ENCODE measurements at regions not wholly inside any gene's neighbourhood (a gene's known extent, or its start where the extent isn't known, plus 50 kb on each side); places are given as distances from the start of the nearest gene placed in this dataset.

DNA sequence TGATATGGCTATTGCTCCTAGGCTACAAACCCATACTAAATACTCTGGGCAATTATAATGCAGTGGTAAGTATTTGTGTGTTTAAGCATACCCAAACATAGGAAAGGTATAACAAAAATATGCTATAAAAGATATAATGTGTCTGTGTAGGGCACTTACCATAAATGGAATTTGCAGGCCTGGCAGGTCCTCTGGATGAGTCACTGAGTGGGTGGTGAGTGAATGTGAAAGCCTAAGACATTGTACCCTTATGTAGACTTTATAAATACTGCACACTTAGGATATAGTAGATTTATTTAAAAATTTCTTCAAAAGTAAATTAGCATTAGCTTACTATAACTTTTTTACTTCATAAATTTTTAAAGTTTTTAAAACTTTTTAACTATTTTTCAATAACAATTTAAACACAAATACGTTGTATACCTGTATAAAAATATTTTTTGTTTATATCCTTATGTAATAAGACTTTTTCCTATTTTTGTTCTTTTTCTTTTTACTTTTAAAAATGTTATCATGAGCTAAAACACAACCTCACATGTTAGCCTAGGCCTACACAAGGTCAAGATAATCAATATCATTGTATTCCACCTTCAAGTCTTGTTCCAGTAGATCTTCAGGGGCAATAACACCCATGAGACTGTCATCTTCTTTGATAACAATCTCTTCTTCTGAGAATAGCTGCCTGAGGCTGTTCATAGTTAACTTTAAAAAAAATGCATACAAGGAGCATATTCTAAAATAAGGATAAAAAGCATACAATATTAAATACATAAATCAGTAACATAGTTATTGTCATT, 306.3 kb upstream of the RGS18 start:
- no peak for DNase-seq

DNA sequence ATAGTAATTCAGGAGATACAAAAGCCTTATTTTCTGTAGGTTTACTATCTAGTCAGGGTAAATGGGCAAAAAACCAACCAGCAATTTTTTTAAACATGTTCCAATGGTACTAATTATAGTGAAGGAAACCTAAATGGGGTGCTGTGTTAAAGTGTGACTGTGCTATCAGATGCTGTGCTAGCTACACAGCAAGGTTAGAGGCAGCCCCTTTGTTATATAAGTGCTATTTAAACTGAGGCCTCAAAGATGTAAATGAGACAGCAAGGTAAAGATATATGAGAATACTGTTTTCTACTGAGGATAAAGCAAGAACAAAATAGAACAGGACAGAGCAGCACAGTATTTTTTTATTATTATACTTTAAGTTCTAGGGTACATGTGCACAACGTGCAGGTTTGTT, 305.4 kb upstream of the RGS18 start:
- DNase-seq, result no peak

DNA sequence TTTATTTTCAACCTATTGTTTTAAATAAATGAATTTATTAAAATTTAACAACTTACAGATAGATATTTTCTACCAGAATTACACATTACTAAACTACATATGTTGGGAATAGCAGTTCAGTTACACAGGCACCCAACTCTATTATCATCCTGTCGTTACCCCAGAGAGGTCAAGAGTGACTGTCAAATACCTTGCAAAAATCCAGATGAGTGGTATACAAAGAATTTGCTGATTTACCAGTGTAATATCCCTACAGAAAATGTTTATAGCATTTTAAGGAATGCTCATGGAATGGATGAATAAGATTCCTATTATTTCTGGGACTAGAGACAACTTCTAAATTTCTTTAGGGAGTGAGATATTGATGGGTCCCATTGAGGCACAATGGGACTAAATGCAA, 300.7 kb upstream of the RGS18 start:
- DNase-seq, result no peak

DNA sequence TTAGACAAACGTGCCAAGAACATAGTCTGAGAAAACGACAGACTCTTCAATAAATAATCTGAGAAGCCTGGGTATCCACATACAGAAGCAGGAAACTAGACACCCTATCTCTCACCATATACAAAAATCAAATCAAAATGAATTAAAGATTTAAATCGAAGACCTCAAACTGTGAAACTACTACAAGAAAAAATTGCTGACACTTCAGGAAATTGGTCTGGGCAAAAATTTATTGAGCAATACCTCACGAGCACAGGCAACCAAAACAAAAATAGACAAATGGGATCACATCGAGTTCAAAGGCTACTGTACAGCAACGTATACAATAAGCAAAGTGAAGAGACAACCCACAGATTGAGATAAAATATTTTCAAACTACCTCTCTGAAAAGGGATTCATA, 292.8 kb upstream of the RGS18 start:
- no peak for DNase-seq

DNA sequence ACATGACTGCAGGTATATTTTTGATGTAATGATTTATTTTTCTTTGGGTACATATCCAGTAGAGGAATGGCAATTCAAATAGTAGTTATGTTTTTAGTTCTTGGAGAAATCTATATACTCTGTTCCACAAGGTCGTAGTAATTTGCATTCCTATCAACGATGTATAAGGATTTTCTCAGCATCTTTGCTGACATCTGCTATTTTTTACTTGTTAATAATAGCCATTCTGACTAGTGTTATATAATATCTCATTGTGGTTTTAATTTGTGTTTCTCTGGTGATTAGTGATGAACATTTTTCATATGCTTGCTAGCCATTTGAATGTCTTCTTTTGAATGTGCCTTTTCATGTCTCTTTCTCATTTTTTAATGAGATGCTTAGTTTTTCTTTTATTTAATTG, 292.1 kb upstream of the RGS18 start:
- DNase-seq, result no peak

DNA sequence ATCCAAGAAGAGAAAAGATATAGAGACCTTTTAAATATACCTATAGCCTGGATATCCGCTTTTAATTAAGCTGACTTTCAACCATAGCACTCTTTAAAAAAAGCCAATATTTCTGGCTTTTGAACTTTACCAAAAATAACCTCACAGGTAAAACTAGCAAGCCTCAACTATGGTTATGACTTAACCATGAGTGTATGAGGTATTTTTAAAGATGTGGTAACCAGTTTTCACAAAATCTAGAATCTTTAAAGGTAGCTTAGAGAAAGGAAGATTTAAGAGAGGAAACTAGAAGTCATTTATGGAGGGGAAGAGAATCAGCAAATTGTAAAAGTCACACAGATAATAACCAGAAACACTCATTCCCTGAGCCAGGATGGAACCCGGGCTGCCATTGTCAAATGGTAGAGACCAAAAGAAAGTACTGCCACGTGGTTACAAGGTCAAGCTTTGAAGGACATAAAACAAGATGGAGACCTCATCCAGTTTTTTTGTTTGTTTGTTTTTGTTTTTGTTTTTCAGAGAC, 288.4 kb upstream of the RGS18 start:
- DNase-seq, result no peak

DNA sequence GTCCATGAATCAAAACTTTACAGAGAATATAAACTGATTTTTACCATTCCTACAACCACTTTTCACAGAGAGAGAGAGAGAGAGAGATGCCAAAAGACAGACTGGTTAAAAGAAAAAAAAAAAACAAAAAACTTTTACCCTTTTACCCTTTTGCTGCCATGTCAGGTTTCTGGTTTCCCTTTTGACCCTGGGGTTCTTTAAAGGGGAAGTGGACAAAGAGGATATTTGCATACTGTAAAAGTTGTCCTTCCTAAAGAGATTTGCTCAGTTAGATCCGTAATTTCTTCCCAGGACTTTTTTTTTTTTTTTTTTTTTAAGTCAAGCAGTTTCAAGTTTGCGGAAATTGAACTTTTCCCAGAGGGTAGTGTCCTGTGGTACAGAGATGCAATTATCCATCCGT, 287.8 kb upstream of the RGS18 start:
- DNase-seq, result no peak

DNA sequence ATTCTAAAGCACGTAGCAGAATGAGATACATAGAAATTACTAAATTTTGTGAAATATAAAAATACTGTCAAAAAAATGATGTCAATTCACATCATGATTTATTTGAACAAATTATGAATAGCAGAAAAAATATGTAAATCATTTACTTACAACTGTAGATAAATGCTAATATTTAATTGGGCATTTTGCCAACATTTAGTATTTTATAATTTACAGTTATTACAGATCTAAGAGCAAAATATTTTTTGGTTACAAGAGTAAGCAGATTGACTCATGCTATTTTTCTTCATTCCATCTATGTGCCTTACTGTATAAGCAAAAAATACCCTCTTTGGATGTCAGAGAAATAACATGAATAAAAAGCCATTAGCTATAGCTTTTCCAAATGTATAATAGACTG, 282.3 kb upstream of the RGS18 start:
- no peak for DNase-seq

DNA sequence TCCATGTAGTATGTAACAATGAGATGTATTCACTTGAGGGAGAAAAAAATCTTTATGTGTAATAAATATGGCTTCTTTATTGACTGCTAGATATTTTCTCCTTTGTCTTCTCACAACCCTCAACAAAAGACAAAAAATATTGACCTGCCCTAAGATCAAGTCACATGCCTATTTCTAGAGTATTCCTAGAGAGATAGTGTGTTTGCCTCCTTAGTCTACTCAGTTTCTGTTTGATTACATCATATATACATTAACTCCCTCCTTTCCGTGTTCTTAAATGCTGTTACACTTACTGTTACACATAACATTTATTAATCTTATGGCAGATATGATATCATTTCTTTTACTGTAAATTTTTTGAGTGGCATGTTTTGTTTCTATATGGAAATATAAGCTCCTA, 281.6 kb upstream of the RGS18 start:
- no peak for DNase-seq

DNA sequence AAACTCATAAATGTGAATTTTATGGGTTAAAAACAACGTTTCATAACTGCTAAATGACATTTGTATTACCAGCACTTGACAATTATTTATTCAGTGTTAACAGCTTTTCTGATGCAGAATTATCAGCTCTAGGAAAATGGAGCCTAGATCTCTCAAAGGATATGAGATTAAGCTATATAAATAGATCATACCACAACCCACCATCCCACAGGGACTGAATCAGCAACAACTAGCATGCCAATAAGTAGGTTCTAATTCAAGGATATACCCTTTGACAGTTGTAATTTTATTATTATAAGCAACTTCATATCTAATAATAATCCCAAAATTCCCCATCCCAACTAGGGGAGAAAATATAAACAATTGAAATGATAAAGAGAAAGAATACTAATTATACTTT, 275.4 kb upstream of the RGS18 start:
- no peak for DNase-seq

DNA sequence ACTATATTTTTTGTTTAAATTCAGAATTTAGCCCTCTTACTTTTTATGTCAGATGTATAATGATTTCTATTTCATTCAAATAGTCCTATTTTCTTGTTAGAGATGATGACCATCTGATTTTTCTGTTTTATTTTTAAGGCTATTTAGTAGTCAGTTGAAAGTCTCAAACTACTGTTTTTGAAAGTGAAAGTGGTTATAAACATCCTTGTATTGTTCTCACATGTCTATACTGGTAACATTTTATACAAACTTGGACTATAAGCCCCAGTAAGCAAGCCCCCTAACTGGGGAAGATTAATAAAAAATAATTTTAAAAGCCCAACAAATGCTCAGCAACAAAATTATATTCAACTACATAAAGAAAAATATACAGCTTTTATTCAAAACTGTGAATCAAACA, 271.3 kb upstream of the RGS18 start:
- no peak for DNase-seq

DNA sequence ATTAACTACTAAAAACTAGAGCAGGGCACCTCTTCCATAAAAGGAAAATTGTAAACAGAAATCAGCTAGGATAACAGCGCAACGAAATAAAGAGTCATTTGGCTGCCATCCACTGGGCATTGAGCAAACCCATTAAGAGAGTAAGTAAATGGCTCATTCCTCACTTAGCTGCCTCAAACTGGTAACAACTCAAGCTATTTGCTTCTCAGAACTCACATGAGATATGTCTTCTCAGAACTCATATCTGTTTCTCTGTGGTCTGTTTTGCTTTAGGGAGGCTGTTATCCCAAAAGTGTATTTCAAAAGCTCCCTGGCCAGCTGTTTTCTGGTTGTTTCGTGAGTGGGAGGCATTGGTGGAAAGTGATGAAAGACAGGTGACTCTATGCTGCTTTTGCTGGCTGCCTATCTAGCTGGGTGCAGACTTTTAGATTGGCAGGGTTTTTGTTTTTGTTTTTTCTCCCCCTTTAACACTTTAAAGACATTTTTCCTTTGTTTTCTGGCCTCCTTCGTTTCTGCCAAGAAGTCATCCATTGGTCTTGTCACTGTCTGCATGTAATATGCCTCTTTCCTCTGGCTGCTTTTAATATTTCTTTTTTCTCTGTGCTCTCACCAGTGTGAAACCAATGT, 269.2 kb upstream of the RGS18 start:
- DNase-seq, result no peak

DNA sequence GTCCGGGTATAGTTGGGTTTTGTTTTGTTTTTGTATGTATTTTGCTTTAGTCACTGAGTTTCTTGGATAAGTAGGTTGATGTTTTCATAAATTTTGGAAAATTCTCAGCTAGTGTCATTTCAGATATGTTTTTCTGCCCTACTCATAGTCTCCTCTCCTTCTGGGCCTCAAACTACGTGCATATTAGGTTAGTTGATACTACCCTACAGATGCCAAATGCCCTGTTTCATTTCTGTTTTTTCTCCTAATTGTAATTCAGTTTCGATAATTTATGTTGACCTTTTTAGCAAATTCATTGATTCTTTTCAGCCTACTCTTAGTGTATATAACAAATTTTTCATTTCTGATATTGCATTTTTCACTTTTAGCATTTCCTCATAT, 268.6 kb upstream of the RGS18 start:
- no peak for DNase-seq

DNA sequence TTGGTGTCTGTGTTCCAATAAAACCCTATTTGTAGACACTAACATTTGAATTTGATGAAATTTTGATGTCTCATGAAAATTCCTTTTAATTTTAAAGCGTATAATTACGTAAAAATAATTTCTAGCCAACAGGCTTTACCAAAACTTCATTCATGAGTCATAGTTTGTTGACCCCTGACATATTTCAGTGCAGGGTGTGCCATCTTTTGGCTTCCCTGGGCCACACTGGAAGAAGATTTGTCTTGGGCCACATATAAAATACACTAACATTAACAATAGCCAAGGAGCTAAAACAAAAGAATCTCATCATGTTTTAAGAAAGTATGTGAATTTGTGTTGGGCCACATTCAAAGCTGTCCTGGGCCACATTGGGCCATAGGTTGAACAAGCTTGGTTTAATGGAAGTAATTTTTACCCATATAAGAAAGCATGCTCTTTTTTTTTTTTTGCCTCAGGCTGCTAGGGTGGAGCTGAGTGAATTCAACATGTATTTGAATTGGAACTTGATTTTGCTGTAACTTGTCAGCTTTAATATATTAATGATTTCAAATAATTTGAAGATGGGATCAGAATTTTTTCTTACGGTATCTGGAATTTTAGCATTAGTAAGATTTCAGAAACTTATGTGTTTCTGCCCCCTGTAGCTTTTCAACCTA, 267.7 kb upstream of the RGS18 start:
- no peak for DNase-seq

DNA sequence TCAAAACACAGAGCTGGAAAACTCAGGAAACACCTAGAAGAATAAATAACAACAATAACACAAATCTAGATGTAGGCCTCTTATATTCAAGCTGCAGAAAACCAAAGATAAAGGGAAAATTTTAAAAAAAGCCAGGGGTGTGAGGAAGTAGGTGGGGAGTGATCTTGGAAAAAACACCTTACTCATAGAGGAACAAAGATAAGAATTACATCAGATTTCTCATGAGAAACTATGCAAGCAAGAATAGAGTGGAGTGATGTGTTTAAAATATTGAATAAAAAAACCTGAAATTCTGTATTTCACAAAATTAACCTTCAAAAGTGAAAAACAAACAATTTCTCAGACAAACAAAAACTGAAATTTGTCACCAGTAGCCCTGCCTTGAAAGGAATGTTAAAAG, 265.5 kb upstream of the RGS18 start:
- DNase-seq, result no peak

DNA sequence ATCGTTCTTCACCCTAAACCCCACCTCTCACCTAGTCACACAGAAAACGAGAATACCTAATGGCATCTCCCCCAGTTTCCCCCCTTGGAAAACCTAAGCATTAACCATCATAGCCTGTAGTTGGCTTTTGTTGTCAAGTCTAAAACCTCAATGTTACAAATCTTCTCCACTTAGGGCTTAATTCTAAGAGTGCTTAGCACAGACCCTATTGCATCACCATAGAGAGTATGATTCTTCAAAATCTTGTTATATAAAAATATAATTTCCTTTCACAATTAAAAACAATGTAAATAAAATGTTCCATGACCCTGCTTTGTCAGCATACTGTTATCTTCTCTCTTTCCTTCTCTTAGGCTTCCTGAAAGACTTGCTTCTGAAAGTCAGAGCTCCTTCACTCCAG, 263.2 kb upstream of the RGS18 start:
- no peak for DNase-seq

DNA sequence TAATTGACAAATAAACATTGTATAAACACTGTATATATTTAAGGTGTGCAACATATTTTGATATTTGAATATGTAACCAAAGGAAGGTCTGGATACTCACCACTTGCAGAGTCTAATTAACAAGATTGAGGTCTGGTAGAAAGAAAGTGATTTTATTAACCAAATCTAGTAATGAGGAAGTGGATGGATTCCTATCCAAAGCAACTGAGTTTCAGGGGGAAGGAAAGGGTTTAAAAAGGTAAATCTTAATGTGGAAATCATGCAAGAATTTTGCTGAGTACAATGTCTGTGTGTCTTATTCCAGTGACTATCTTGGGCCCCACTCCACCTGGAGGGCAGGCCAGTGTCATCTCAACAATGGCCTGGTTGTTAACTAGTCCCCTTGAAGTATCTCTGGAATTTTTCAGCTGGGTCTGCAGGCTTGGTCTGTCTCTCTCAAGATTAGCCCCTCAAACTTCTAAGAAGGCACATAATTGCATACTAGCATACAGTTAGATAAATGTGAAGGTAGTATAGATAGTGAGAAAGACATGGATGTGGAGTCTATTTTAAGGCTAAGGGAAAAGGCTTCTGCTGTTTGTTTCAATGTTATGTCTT, 262.7 kb upstream of the RGS18 start:
- DNase-seq, result no peak

DNA sequence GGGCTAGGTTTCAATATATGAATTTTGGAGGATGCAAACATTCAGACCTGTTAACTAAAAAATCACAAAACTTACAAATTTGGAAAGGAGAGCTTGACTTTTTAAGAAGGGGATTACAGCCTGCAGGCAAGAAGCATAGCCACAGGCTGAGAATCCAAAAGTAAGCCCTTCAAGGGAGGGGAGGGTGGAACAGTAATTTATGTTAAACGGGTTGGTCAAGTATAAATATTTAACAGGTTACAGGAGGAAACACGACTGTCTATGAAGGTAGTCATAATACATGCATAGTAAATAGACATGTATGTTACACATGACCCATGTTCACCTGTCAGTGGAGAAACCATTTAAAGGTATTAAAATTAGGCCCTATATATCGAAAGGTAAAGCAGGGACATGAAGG, 261.1 kb upstream of the RGS18 start:
- no peak for DNase-seq

DNA sequence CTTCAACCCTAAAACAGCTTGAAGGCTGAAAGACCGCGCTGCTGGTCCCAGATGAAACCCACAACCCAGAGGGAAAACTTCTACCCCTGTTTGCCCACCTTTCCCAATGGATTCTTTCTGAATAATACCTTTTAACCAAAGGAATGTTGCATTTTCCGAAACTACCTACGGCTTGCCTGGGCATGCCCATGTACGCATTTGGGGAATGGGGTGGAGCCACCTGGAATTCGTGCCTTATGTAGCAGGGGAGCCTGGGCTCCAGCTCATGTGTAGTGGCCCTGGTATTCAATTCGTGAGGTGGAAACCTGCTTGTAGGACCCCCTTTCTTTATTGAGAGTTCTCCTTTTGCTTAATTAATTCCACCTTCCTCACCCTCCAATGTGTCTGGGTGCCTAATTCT, 256.6 kb upstream of the RGS18 start:
- DNase-seq, result no peak

DNA sequence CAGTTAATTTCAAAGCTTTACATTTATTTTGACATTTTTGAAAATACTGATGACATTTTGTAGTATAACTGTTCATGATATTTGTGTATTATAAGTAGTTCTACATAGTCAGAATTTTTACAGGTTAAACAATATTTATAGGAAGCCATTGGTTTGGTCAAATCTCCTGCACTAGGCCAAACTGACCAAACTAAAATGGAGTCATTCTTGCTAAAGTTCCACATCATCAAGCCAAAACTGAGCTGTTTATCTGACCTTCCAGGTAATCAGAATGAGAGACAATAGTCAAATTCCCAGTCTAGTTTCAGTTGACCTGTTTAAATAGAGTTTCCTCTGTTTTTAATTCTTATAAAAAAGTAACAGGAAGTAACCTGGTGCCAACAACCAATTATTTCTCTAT, 253.3 kb upstream of the RGS18 start:
- no peak for DNase-seq

DNA sequence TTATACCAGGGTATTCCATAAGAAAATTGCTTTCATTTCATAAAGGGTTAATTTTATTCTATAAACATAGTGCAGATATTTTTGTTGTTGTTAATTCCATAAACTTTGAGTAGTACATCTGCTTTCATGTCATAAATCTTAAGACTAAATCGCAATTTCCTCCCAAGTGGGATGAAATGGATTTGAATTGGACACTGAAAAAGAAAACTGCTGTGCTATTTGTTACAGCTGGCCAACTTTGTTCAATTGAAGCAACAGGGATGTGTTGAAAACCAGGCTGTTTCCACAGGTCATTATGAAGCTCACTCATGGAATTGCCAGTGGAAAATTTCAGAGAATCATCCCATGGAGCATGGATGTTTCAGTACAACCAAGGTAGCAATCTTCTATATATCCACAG, 252.5 kb upstream of the RGS18 start:
- DNase-seq, result no peak

DNA sequence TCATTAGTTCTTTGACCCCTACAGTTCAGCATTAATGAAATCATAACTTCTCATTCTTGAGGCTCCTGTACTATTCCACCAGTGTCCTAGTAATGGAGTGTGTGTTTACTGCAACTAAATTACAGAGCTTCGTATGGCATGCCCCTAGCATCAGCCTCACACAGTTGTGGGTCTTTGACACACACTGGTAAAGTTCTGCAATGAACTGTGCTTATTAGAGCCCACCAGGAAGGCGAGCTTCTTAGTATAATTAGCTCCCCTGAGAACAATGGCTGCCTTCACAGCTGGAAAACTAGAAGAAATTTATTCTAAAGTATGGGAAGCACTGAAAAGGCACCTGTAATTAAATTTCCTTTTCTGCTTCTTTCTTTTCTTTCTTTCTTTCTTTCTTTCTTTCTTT, 251.1 kb upstream of the RGS18 start:
- DNase-seq, result no peak

DNA sequence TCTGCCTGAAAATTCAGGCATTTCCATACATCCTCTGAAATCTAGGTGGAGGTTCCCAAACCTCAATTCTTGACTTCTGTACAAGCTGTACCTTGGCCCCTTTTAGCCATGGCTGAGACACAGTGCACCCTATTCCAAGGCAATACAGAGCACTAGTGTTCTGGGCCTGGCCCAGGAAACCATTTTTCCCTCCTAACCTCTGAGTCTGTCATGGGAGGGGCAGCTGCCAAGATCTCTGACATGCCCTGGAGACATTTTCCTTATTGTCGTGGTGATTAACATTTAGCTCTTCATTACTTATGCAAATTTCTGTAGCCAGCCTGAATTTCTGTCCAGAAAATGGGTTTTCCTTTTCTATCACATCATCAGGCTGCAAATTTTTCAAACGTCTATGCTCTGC, 248.0 kb upstream of the RGS18 start:
- DNase-seq, result no peak

DNA sequence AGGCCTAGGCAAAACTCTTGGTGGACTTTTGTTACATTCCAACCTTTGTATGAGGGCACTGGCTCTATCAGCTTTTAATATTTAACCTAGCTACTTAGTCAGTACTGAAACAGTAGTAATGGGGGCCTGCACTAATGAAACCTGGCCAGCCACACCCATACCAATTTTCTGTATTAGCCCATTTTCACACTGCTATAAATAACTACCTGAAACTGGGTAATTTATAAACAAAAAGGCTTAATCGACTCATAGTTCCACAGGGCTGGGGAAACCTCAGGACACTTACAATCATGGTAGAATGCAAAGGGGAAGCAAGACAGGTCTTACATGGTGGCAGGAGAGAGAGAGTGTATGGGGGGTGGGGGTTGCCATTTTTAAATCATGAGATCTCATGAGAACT, 245.7 kb upstream of the RGS18 start:
- DNase-seq, result no peak

All from SHP77 (cell line).